PC-9 (cell line): ENCODE measurements at regions not wholly inside any gene's neighbourhood (a gene's known extent, or its start where the extent isn't known, plus 50 kb on each side); places are given as distances from the start of the nearest gene placed in this dataset.
"Not testable (repeated sequence)": the region's sequence is repeated elsewhere in the genome, so short reads cannot be mapped to it uniquely, and the experiment has no call there.

Experiments used
- EZH2 ChIP-seq: fragments of 200-600 bp; sonication (generic); IDR thresholded peaks from 2 replicates; pipeline ENCODE4 v1.8.0; 2017; ENCODE audit warnings: antibody characterized with exemption, low read depth
- TF ChIP-seq, protein P1 (sequence below): fragments of 200-600 bp; sonication (generic); conservative IDR thresholded peaks from 2 replicates; pipeline ENCODE4 v1.6.1; 2017; ENCODE audit warnings: mixed run types, antibody characterized with exemption, mild to moderate bottlenecking, moderate library complexity

DNA sequence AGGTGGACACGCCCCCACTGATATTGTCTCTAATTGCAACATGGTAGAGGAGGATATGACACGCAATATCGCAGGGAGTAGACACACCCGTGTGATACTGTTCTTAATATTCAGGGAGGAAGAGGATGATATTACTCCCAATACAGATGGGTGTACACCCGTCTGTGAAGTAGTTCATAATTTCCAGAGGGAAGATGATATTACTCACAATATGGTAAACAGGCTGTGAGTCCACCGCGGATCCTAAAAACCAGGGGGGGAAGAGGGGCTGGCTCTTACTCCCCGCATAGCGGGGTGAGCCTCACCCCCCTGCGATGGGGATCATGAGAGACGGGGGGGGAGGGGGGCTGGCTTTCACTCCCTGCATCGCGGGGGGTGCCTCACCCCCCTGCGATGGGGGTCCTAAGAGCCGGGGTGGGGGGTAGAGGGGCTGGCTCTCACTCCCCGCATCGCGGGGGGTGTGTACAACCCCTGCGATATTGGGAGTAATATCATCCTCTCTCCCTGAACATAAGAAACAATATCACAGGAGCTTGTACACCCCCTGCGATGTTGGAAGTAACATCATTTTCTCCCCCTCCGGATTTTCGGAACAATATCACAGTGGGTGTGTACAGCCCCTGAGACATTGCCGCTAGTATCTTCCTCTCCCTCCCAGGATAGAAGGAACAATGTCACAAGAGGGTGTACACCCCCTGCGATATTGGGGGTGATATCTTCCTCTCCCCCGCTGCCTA is 52.2 kb upstream of the FRG2C start:
- TF ChIP-seq, protein P1, sequence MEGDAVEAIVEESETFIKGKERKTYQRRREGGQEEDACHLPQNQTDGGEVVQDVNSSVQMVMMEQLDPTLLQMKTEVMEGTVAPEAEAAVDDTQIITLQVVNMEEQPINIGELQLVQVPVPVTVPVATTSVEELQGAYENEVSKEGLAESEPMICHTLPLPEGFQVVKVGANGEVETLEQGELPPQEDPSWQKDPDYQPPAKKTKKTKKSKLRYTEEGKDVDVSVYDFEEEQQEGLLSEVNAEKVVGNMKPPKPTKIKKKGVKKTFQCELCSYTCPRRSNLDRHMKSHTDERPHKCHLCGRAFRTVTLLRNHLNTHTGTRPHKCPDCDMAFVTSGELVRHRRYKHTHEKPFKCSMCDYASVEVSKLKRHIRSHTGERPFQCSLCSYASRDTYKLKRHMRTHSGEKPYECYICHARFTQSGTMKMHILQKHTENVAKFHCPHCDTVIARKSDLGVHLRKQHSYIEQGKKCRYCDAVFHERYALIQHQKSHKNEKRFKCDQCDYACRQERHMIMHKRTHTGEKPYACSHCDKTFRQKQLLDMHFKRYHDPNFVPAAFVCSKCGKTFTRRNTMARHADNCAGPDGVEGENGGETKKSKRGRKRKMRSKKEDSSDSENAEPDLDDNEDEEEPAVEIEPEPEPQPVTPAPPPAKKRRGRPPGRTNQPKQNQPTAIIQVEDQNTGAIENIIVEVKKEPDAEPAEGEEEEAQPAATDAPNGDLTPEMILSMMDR: not testable (repeated sequence)
- not testable (repeated sequence) for TF ChIP-seq EZH2
